ENCODE measurements at regions not wholly inside any gene's neighbourhood (a gene's known extent, or its start where the extent isn't known, plus 50 kb on each side); places are given as distances from the start of the nearest gene placed in this dataset.

DNA sequence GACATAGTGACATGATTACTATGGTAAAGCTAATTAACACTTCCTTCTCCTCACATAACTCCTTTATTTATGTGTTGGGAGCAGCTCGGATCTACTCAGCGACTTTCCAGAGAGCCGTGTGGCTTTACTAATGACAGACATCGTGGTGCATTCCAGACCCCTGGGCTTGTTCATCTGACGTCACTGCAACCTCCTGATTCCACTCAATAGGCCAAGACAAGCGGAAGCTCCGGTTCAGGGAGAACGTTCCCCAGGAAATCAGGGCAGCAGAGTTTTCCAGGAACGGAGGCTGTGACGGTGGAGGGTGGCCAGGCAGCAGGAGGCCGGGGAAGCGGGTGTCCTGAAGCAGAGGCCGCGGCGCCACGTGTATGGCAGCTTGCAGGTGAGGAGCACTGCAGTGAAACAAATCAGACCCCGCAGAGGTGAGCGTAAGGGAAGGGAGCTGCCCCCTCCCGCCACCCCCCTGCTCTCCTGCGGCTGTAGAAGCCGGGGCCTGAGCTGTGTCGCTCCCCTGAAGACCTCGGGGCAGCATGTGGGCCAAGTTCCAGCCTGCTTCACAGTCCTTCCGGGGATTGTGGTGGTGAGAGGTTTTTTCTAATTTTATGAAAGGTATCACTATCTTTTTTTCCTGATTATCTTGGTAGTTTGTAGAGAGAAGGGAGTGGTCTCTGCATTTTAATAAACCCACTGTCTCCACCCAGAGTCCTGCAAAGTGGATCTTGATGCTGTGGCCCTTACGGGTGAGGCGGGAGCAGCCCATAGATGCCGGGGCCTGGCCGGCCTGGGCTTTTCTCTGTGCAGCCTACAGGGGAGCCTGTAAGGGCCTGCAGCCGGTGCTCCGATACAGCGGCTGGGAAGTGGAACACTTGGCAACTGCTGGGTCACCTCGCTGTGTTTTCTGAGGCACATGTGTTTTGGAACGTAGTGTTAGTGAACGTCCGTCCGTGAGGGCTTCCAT is 220.4 kb upstream of the IRX4 start:
- no peaks in the 10 kb centered on the region for H3K36me3 ChIP-seq
- H3K4me3 ChIP-seq: no peak overlapping the region
- peaks cover 0 to 8% of the 10 kb centered on the region in 2 donors for H3K9me3 ChIP-seq
- no peaks in the 10 kb centered on the region for H3K27me3 ChIP-seq
- H3K27ac ChIP-seq: no peak overlapping the region
- no peaks in the 10 kb centered on the region for H3K4me1 ChIP-seq
- TF ChIP-seq, protein P1, sequence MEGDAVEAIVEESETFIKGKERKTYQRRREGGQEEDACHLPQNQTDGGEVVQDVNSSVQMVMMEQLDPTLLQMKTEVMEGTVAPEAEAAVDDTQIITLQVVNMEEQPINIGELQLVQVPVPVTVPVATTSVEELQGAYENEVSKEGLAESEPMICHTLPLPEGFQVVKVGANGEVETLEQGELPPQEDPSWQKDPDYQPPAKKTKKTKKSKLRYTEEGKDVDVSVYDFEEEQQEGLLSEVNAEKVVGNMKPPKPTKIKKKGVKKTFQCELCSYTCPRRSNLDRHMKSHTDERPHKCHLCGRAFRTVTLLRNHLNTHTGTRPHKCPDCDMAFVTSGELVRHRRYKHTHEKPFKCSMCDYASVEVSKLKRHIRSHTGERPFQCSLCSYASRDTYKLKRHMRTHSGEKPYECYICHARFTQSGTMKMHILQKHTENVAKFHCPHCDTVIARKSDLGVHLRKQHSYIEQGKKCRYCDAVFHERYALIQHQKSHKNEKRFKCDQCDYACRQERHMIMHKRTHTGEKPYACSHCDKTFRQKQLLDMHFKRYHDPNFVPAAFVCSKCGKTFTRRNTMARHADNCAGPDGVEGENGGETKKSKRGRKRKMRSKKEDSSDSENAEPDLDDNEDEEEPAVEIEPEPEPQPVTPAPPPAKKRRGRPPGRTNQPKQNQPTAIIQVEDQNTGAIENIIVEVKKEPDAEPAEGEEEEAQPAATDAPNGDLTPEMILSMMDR (IDR thresholded peaks at IDR 0.05): no peak
- no peak for DNase-seq (ENCODE audit: low spot score)

GRCh38 chr5:2101685-2102084 is 219.0 kb upstream of the IRX4 start:
- Histone ChIP-seq H3K27ac (no peak overlapping the region), H3K27me3 (no peaks in the 10 kb centered on the region), H3K4me3 (no peak overlapping the region), H3K36me3 (no peaks in the 10 kb centered on the region), H3K9me3 (peaks cover 0 to 7% of the 10 kb centered on the region in 2 donors), H3K4me1 (no peaks in the 10 kb centered on the region)
- TF ChIP-seq, protein P1 (IDR thresholded peaks at IDR 0.05): no peak
- no peak for DNase-seq (ENCODE audit: low spot score)

GRCh38 chr5:2096887-2097505 is 214.3 kb upstream of the IRX4 start:
- no peaks in the 10 kb centered on the region for H3K4me1 ChIP-seq
- TF ChIP-seq, protein P1 (IDR thresholded peaks at IDR 0.05): no peak
- DNase-seq (ENCODE audit: low spot score): no peak
- no peaks in the 10 kb centered on the region for H3K27me3 ChIP-seq
- H3K27ac ChIP-seq: no peak overlapping the region
- no peaks in the 10 kb centered on the region for H3K36me3 ChIP-seq
- H3K4me3 ChIP-seq: no peak overlapping the region
- no peaks in the 10 kb centered on the region for H3K9me3 ChIP-seq

- Histone ChIP-seq H3K27me3 (no peaks in the 10 kb centered on the region), H3K4me3 (no peak overlapping the region), H3K36me3 (no peaks in the 10 kb centered on the region), H3K27ac (peak overlapping the region; percentile 78 to 86), H3K9me3 (no peaks in the 10 kb centered on the region), H3K4me1 (no peaks in the 10 kb centered on the region)
- no peak for DNase-seq (ENCODE audit: low spot score)
- TF ChIP-seq, protein P1 (IDR thresholded peaks at IDR 0.05): no peak
These were observed 212.3 kb upstream of the IRX4 start for GRCh38 chr5:2095011-2095410.

DNA sequence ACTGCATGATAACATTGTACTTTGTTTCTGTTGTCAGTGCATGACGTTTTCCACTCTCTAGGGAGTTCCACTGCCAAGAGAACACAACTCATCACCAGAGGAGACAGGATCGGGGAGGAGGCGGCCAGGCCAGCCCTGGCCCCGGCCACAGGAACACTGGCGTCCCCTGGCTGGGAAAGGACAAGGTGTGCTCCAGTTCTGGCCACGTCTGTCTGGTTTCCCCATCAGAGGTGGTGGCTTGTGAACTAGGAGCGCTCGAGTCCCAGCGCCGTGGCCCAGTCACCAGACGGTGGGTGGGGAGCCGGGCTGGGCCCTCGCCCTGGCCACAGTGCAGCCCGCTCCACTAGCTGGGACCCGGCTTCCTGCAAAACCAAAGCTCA is 211.9 kb upstream of the IRX4 start:
- Histone ChIP-seq H3K4me1 (no peaks in the 10 kb centered on the region), H3K27me3 (no peaks in the 10 kb centered on the region), H3K36me3 (no peaks in the 10 kb centered on the region), H3K4me3 (no peak overlapping the region), H3K9me3 (no peaks in the 10 kb centered on the region), H3K27ac (peak overlapping the region; percentile 78 to 86)
- DNase-seq (ENCODE audit: low spot score): peak; percentile 90
- TF ChIP-seq, protein P1 (IDR thresholded peaks at IDR 0.05): no peak
